ENCODE measurements at regions not wholly inside any gene's neighbourhood (a gene's known extent, or its start where the extent isn't known, plus 50 kb on each side); places are given as distances from the start of the nearest gene placed in this dataset.
"Not testable (repeated sequence)": the region's sequence is repeated elsewhere in the genome, so short reads cannot be mapped to it uniquely, and the experiment has no call there.

DNA sequence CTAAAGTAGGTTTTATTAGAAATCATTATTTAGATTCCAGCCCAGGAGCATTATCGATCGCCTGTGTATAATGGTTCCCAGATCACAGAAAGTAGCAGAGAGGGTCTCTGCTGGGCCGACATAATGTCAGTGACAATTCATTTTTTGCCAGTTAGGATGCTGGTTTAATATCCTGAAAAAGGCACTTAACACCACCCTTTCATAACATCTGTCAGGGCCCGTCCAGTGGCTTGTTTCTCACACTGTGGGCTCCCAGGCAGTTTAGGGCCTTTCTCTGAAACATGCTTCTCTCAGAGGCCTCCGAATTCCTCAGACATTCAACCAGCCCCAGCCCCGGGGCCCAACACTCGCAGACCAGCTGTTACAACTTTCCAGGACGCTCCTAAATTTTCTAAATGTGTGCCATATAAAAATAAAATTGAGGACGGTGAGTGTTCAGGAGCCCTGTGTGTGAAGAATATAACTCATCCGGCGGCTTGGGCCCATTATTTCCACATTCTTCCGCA, 108.6 kb upstream of the EYA4 start:
- Mint-ChIP-seq H3K27ac (no peak overlapping the region), H3K4me3 (no peak overlapping the region), H3K36me3 (ENCODE audit: low read depth) (no peaks in the 10 kb centered on the region), H3K4me1 (ENCODE audit: low read depth) (no peaks in the 10 kb centered on the region), H3K27me3 (no peaks in the 10 kb centered on the region), H3K9me3 (no peaks in the 10 kb centered on the region)
- TF ChIP-seq, protein P1, sequence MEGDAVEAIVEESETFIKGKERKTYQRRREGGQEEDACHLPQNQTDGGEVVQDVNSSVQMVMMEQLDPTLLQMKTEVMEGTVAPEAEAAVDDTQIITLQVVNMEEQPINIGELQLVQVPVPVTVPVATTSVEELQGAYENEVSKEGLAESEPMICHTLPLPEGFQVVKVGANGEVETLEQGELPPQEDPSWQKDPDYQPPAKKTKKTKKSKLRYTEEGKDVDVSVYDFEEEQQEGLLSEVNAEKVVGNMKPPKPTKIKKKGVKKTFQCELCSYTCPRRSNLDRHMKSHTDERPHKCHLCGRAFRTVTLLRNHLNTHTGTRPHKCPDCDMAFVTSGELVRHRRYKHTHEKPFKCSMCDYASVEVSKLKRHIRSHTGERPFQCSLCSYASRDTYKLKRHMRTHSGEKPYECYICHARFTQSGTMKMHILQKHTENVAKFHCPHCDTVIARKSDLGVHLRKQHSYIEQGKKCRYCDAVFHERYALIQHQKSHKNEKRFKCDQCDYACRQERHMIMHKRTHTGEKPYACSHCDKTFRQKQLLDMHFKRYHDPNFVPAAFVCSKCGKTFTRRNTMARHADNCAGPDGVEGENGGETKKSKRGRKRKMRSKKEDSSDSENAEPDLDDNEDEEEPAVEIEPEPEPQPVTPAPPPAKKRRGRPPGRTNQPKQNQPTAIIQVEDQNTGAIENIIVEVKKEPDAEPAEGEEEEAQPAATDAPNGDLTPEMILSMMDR (IDR thresholded peaks at IDR 0.05): no peak
- ATAC-seq (no peak), DNase-seq (no peak)
- intact Hi-C loops (cut with micrococcal nuclease): no loop called here
- POLR2A ChIA-PET: no interaction called here
- CTCF ChIA-PET: no interaction called here

DNA sequence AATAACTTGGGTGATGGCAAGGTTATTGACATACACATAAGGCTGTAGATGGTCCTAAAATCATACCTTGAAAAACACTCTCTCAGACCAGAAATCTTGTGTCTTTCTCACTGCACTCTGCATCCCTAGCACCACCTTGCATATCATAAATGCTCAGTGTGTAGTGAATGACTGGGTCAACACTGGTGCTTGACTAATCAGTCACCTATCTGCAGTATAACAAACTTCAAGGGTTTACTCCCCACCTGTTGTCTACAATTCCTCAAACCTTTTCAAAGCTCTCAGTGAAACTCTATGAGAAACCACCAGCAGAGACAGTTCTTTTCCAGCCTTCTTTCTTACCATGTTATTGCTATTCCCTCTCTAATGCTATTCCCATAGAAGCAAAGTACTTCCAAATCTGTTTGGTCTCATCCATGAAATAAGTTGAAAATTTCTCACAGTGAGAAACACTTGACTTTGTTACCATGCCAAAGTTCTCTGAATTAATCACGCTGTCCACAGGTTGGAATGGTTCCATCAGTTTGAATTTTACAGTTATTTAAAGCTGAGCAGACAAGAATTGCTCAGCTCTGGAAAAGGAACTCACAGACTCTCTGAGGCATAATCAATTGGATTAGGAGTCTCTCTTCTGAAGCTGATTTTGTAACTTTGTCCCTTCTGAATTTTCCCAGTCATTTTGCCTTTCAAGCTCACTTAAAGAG, 104.8 kb upstream of the EYA4 start:
- DNase-seq (no peak), ATAC-seq (no peak)
- ChIA-PET POLR2A (no interaction called here), CTCF (no interaction called here)
- Mint-ChIP-seq H3K4me3 (no peak overlapping the region), H3K27ac (no peak overlapping the region), H3K4me1 (ENCODE audit: low read depth) (no peaks in the 10 kb centered on the region), H3K36me3 (ENCODE audit: low read depth) (no peaks in the 10 kb centered on the region), H3K27me3 (no peaks in the 10 kb centered on the region), H3K9me3 (peaks cover 2% of the 10 kb centered on the region)
- intact Hi-C loops (cut with micrococcal nuclease): no loop called here
- TF ChIP-seq, protein P1 (IDR thresholded peaks at IDR 0.05): no peak

DNA sequence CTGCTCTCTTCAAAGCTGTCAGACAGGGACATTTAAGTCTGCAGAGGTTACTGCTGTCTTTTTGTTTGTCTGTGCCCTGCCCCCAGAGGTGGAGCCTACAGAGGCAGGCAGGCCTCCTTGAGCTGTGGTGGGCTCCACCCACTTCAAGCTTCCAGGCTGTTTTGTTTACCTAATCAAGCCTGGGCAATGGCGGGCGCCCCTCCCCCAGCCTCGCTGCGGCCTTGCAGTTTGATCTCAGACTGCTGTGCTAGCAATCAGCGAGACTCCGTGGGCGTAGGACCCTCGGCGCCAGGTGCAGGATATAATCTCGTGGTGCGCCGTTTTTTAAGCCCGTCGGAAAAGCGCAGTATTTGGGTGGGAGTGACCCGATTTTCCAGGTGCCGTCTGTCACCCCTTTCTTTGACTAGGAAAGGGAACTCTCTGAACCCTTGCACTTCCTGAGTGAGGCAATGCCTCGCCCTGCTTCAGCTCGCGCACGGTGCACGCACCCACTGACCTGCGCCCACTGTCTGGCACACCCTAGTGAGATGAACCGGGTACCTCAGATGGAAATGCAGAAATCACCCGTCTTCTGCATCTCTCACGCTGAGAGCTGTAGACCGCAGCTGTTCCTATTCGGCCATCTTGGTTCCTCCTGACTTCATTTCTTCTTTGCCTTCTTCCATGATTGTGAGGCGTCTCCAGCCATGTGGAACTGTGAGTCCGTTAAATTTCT, 93.5 kb upstream of the EYA4 start:
- H3K4me3 Mint-ChIP-seq; H3K9me3 Mint-ChIP-seq; ATAC-seq; H3K4me1 Mint-ChIP-seq (ENCODE audit: low read depth); POLR2A ChIA-PET; CTCF ChIA-PET; H3K36me3 Mint-ChIP-seq (ENCODE audit: low read depth); H3K27me3 Mint-ChIP-seq; H3K27ac Mint-ChIP-seq; intact Hi-C loops (cut with micrococcal nuclease); DNase-seq: not testable (repeated sequence)

DNA sequence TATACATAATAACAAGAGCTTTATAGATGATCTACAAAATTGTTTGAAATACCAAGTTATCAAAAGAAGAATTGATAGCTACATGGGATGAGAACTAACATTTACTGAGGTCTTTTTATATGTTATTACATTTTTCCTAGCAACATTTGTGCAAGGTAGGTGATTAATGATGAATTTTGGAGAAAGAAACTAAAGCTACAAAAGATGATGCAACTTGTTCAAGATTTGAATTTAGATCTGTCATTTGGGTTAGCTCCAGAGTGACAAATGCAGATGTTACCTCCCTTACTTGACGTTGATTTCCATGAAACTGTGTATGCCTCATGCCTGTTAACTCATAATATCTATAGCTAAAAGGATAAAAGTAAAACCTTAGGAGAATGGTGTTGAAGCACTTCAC, 84.5 kb upstream of the EYA4 start:
- TF ChIP-seq, protein P1 (IDR thresholded peaks at IDR 0.05): no peak
- H3K36me3 Mint-ChIP-seq (ENCODE audit: low read depth): no peaks in the 10 kb centered on the region
- intact Hi-C loops (cut with micrococcal nuclease): no loop called here
- DNase-seq (no peak), ATAC-seq (no peak)
- ChIA-PET CTCF (no interaction called here), POLR2A (no interaction called here)
- H3K4me1 Mint-ChIP-seq (ENCODE audit: low read depth): no peaks in the 10 kb centered on the region
- no peaks in the 10 kb centered on the region for H3K9me3 Mint-ChIP-seq
- no peak overlapping the region for H3K27ac Mint-ChIP-seq
- no peak overlapping the region for H3K4me3 Mint-ChIP-seq
- H3K27me3 Mint-ChIP-seq: no peaks in the 10 kb centered on the region

DNA sequence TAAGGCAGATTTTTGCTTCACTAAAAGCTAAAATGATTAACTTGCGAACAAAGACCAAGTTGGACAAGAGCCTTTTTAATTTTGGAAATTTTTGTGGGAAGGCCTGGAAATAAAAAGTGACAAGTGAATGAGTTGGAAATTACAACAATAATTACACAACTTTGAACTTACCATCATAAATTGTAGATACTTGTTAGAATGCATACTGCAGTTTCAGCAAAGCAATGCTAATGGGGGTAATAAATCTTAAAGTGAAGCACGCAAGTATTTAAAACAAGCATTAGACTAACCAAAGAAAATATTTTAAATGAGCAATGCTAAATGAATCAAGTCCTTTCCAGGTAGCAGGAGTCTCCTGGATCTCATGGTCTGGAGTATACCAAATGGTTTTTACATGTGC, 83.2 kb upstream of the EYA4 start:
- POLR2A ChIA-PET: no interaction called here
- DNase-seq: no peak
- no peaks in the 10 kb centered on the region for H3K4me1 Mint-ChIP-seq (ENCODE audit: low read depth)

More for the DNA sequence above, 83.2 kb upstream of the EYA4 start:
- no peak for ATAC-seq
- no peaks in the 10 kb centered on the region for H3K27me3 Mint-ChIP-seq
- CTCF ChIA-PET: no interaction called here
- no peaks in the 10 kb centered on the region for H3K36me3 Mint-ChIP-seq (ENCODE audit: low read depth)
- H3K9me3 Mint-ChIP-seq: no peaks in the 10 kb centered on the region
- intact Hi-C loops (cut with micrococcal nuclease): no loop called here
- H3K27ac Mint-ChIP-seq: no peak overlapping the region
- no peak overlapping the region for H3K4me3 Mint-ChIP-seq
- TF ChIP-seq, protein P1 (IDR thresholded peaks at IDR 0.05): no peak

Measured in activated CD8-positive, alpha-beta T cell treated with anti-CD3 and anti-CD28 coated beads for 36 hours (primary cell).